Heart left ventricle (tissue), 13 donors: ENCODE measurements at regions not wholly inside any gene's neighbourhood (a gene's known extent, or its start where the extent isn't known, plus 50 kb on each side); places are given as distances from the start of the nearest gene placed in this dataset.

Experiments
- CTCF ChIP-seq, 12 donors: fragments of 200-600 bp; sonication (generic) in 4 of 12; IDR thresholded peaks; one replicate each; pipeline versions ENCODE4 v1.5.0 to v1.8.0; 2018 to 2022; ENCODE audit warnings: antibody characterized with exemption in 12 of 12, mild to moderate bottlenecking in 5 of 12
- POLR2A ChIP-seq, 2 donors: fragments of 450-650 bp; IDR thresholded peaks; one replicate each; pipeline ENCODE4 v1.6.1; 2017; ENCODE audit warnings: antibody characterized with exemption in 2 of 2, mild to moderate bottlenecking in 2 of 2, moderate library complexity in 2 of 2
- donor health status: ischemic (EF 13 %, LVEDD 7.1; RV severe dilation, severe dysfunction).
- donor health status: DM: no; HTN: yes; CAD: no.
- donor health status: DM: no; HTN: no; CAD: no.
- donor health status: ischemic (EF 25% LVEDD 6.9; RV normal size, moderate dysfunction).
- donor health status: ischemic (EF 25% LVEDD 5.7; RV mildly dilated, moderate dysfunction).
- donor health status: ischemic (EF 35%, LVEDD 5.7; RV mildly dilated, moderate dysfunction).
- donor health status: nonischemic (EF 11% LVEDD 7.7; RV severe dilation, severe dysfunction).
- donor health status: DM: yes; HTN: yes; CAD: no.
- donor health status: PGD.
- donor health status: ischemic (EF 29% LVEDD 5.4; RV normal size, mild dysfunction).
- donor health status: nonischemic (EF 23%, LVEDD 6.1; RV moderate dilation, normal function).

GRCh38 chr14:94675036-94675435 is 62.8 kb downstream of the SERPINA3 start:
- TF ChIP-seq POLR2A (IDR thresholded peaks at IDR 0.05) (no peak), CTCF (IDR thresholded peaks at IDR 0.05) (no peak)
